PFSK-1 (cell line): ENCODE measurements at regions not wholly inside any gene's neighbourhood (a gene's known extent, or its start where the extent isn't known, plus 50 kb on each side); places are given as distances from the start of the nearest gene placed in this dataset.

Source experiments
- FOXP2 ChIP-seq: optimal IDR thresholded peaks from 2 replicates; pipeline ENCODE3; 2011; ENCODE audit warnings: borderline replicate concordance, control low read depth, inconsistent platforms; ENCODE audit not compliant: insufficient read depth; ENCODE audit errors: extremely low read length, extremely low read depth
- POLR2AphosphoS5 ChIP-seq: IDR thresholded peaks from 2 replicates; pipeline ENCODE4 v1.6.1; 2012; ENCODE audit warnings: low read depth, mild to moderate bottlenecking, control low read depth, low read length, moderate library complexity
- REST ChIP-seq, 2 experiments: IDR thresholded peaks; 2 replicates each; pipeline versions ENCODE4 v1.6.1 to v1.8.0; 2011 to 2012; ENCODE audit warnings: low read depth in 2 of 2, low read length in 2 of 2, control low read depth in 1 of 2, inconsistent platforms in 1 of 2, mild to moderate bottlenecking in 1 of 2, moderate library complexity in 1 of 2; ENCODE audit not compliant: insufficient read depth in 1 of 2
- SIN3A ChIP-seq: IDR thresholded peaks from 2 replicates; pipeline ENCODE4 v1.6.1; 2012; ENCODE audit warnings: mild to moderate bottlenecking, low read length, moderate library complexity, borderline replicate concordance; ENCODE audit not compliant: insufficient read depth
- TAF1 ChIP-seq: IDR thresholded peaks from 2 replicates; pipeline ENCODE4 v1.6.1; 2012; ENCODE audit warnings: low read length, control low read depth, borderline replicate concordance; ENCODE audit not compliant: insufficient read depth

- TF ChIP-seq TAF1 = no peak
Observed at GRCh38 chr9:129349665-129349947, 171.5 kb upstream of the IER5L start.

GRCh38 chr9:129348890-129349664, 171.0 kb upstream of the IER5L start:
- no peak for TF ChIP-seq REST (IDR thresholded peaks at IDR 0.05; ENCODE audit: insufficient read depth in 1 of 2, low read depth in 2 of 2, low read length in 2 of 2)

- TF ChIP-seq POLR2AphosphoS5 (no peak), REST (IDR thresholded peaks at IDR 0.05; ENCODE audit: insufficient read depth in 1 of 2, low read depth in 2 of 2, low read length in 2 of 2) (no peak), TAF1 (no peak), SIN3A (no peak), FOXP2 (no peak)
Observed at GRCh38 chr9:129347316-129348120, 169.5 kb upstream of the IER5L start.

- TF ChIP-seq POLR2AphosphoS5 (no peak), FOXP2 (no peak), REST (IDR thresholded peaks at IDR 0.05; ENCODE audit: insufficient read depth in 1 of 2, low read depth in 2 of 2, low read length in 2 of 2) (no peak), SIN3A (no peak), TAF1 (no peak)
Observed at GRCh38 chr9:129346046-129346445, 168.0 kb upstream of the IER5L start.

- TF ChIP-seq FOXP2 (no peak), REST (IDR thresholded peaks at IDR 0.05; ENCODE audit: insufficient read depth in 1 of 2, low read depth in 2 of 2, low read length in 2 of 2) (no peak), POLR2AphosphoS5 (no peak), TAF1 (no peak), SIN3A (no peak)
Observed at GRCh38 chr9:129344641-129345495, 166.8 kb upstream of the IER5L start.
